ENCODE measurements at regions not wholly inside any gene's neighbourhood (a gene's known extent, or its start where the extent isn't known, plus 50 kb on each side); places are given as distances from the start of the nearest gene placed in this dataset.
"Not testable (repeated sequence)": the region's sequence is repeated elsewhere in the genome, so short reads cannot be mapped to it uniquely, and the experiment has no call there.

- DNase-seq (ENCODE audit: low read depth) = no peak
Observed at GRCh38 chr19:28444362-28444761, 768.6 kb downstream of the UQCRFS1 start.

GRCh38 chr19:28443361-28443760 is 769.6 kb downstream of the UQCRFS1 start:
- no peak for DNase-seq (ENCODE audit: low read depth)

- DNase-seq (ENCODE audit: low read depth) = no peak
Observed at GRCh38 chr19:28437390-28438346, 775.3 kb downstream of the UQCRFS1 start.

GRCh38 chr19:28436320-28436719 is 776.6 kb downstream of the UQCRFS1 start:
- no peak for DNase-seq (ENCODE audit: low read depth)

GRCh38 chr19:28435551-28436271 is 777.2 kb downstream of the UQCRFS1 start:
- no peak for DNase-seq (ENCODE audit: low read depth)

GRCh38 chr19:28434794-28435193 is 778.2 kb downstream of the UQCRFS1 start:
- DNase-seq (ENCODE audit: low read depth) = not testable (repeated sequence)

- DNase-seq (ENCODE audit: low read depth) = not testable (repeated sequence)
Observed at GRCh38 chr19:28434365-28434764, 778.6 kb downstream of the UQCRFS1 start.

- DNase-seq (ENCODE audit: low read depth) = not testable (repeated sequence)
Observed at GRCh38 chr19:28433166-28433565, 779.8 kb downstream of the UQCRFS1 start.

- DNase-seq (ENCODE audit: low read depth) = no peak
Observed at GRCh38 chr19:28430214-28430613, 782.7 kb downstream of the UQCRFS1 start.

- DNase-seq (ENCODE audit: low read depth) = no peak
Observed at GRCh38 chr19:28429356-28429755, 783.6 kb downstream of the UQCRFS1 start.

GRCh38 chr19:28428663-28429348 is 784.1 kb downstream of the UQCRFS1 start:
- DNase-seq (ENCODE audit: low read depth) = no peak

- DNase-seq (ENCODE audit: low read depth) = no peak
Observed at GRCh38 chr19:28427376-28428083, 785.4 kb downstream of the UQCRFS1 start.

- DNase-seq (ENCODE audit: low read depth) = no peak
Observed at GRCh38 chr19:28426730-28427225, 786.2 kb downstream of the UQCRFS1 start.

- DNase-seq (ENCODE audit: low read depth) = no peak
Observed at GRCh38 chr19:28426110-28426729, 786.7 kb downstream of the UQCRFS1 start.

- DNase-seq (ENCODE audit: low read depth) = no peak
Observed at GRCh38 chr19:28425046-28425931, 787.7 kb downstream of the UQCRFS1 start.

GRCh38 chr19:28424662-28425045 is 788.3 kb downstream of the UQCRFS1 start:
- DNase-seq (ENCODE audit: low read depth) = no peak

GRCh38 chr19:28424077-28424476 is 788.9 kb downstream of the UQCRFS1 start:
- DNase-seq (ENCODE audit: low read depth) = no peak

- DNase-seq (ENCODE audit: low read depth) = no peak
Observed at GRCh38 chr19:28422791-28423650, 789.9 kb downstream of the UQCRFS1 start.

- no peak for DNase-seq (ENCODE audit: low read depth)
Observed at GRCh38 chr19:28422046-28422445, 790.9 kb downstream of the UQCRFS1 start.

All from activated T-helper 1 cell treated with Interleukin-2 at 50 U/mL for 16 hours (primary cell).